Stimulated activated CD4-positive, alpha-beta T cell treated with anti-CD3 and anti-CD28 coated beads, Interleukin-1b, Interleukin-23, amount 100 ng/mL, for 4 hours (primary cell): ENCODE measurements at regions not wholly inside any gene's neighbourhood (a gene's known extent, or its start where the extent isn't known, plus 50 kb on each side); places are given as distances from the start of the nearest gene placed in this dataset.
A peak's percentile ranks its signal among the peaks of the same experiment; 100 is the strongest.

ENCODE experiments used
- DNase-seq, 2 donors: peaks; one replicate each; pipeline ENCODE4 v3.0.0-alpha.2; 2020; ENCODE audit warnings: low read depth in 2 of 2

GRCh38 chr5:133829786-133830185 is 138.6 kb downstream of the C5orf15 start:
- no peak for DNase-seq

- no peak for DNase-seq
These were observed 139.7 kb downstream of the C5orf15 start for GRCh38 chr5:133828722-133829121.

- DNase-seq = no peak
These were observed 140.6 kb downstream of the C5orf15 start for GRCh38 chr5:133827830-133828229.

- no peak for DNase-seq
These were observed 141.4 kb downstream of the C5orf15 start for GRCh38 chr5:133827011-133827410.

- no peak for DNase-seq
These were observed 142.7 kb downstream of the C5orf15 start for GRCh38 chr5:133825631-133826289.

GRCh38 chr5:133824661-133825254 is 143.7 kb downstream of the C5orf15 start:
- peak in 1 of 2 donors; percentile 1 for DNase-seq

GRCh38 chr5:133821889-133822288 is 146.5 kb downstream of the C5orf15 start:
- DNase-seq = no peak

- no peak for DNase-seq
These were observed 147.1 kb downstream of the C5orf15 start for GRCh38 chr5:133821311-133821741.

- no peak for DNase-seq
These were observed 147.9 kb downstream of the C5orf15 start for GRCh38 chr5:133820507-133820906.

GRCh38 chr5:133819977-133820471 is 148.4 kb downstream of the C5orf15 start:
- DNase-seq = no peak

- no peak for DNase-seq
These were observed 149.4 kb downstream of the C5orf15 start for GRCh38 chr5:133818869-133819600.

- no peak for DNase-seq
These were observed 150.4 kb downstream of the C5orf15 start for GRCh38 chr5:133818031-133818431.

GRCh38 chr5:133817456-133817855 is 151.0 kb downstream of the C5orf15 start:
- DNase-seq = no peak

- no peak for DNase-seq
These were observed 151.6 kb downstream of the C5orf15 start for GRCh38 chr5:133816791-133817190.

GRCh38 chr5:133814152-133814551 is 154.3 kb downstream of the C5orf15 start:
- no peak for DNase-seq

GRCh38 chr5:133811168-133811567 is 157.3 kb downstream of the C5orf15 start:
- DNase-seq = no peak

GRCh38 chr5:133809801-133810200 is 158.6 kb downstream of the C5orf15 start:
- DNase-seq = no peak

- no peak for DNase-seq
These were observed 161.1 kb downstream of the C5orf15 start for GRCh38 chr5:133807348-133807747.

GRCh38 chr5:133806847-133807246 is 161.6 kb downstream of the C5orf15 start:
- no peak for DNase-seq

- DNase-seq = no peak
These were observed 166.3 kb downstream of the C5orf15 start for GRCh38 chr5:133801955-133802751.

GRCh38 chr5:133801431-133801830 is 167.0 kb downstream of the C5orf15 start:
- DNase-seq = no peak
